HG02852 (cell line): ENCODE measurements at regions not wholly inside any gene's neighbourhood (a gene's known extent, or its start where the extent isn't known, plus 50 kb on each side); places are given as distances from the start of the nearest gene placed in this dataset.

Source experiments
- ATAC-seq: cut with Tn5 transposase; IDR thresholded peaks from one replicate; pipeline ENCODE4 v1.9.1; 2021; ENCODE audit warnings: mild to moderate bottlenecking, moderate library complexity; ENCODE audit not compliant: unreplicated experiment

DNA sequence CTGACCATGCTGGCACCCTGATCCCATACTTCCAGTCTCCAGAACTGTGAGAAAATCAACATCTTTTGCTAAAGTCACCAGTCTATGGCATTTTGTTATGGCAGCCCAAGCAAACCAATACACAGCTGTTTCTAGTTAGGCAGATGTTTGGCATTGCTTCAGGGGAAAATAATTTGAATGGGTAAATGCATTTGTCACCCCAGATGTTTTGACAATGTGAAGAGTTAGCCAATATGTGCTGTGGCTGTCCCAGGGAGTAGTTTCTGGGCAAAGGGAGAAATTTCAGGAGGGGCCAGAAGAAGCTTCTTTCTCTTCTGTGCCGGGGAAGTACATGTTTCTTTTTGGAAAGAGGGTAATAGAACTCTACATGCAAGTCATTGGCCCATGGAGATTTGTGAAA is 619.0 kb downstream of the SLC4A3 start:
- no peak for ATAC-seq

GRCh38 chr2:220247588-220248350 is 620.3 kb downstream of the SLC4A3 start:
- no peak for ATAC-seq

- ATAC-seq = no peak
Observed at GRCh38 chr2:220259662-220260061, 632.2 kb downstream of the SLC4A3 start.

DNA sequence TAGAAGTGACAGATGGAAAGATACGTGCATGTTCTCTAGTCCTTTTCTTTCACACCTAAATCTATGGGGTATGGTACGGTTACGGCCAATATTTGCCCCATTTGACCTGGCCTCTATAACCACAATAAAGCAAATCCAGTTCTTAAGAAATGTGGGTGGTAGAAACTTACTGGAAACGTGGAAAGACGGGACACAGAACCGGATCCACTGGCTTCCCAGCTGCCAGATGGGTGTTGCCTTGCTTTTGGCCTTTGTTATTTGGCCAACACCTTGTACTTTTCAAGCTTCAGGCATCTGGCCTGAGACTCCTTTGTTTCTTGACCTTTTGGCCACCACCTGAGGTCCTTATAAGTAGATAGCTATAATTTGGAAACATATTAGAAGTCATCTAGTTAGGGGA is 635.9 kb downstream of the SLC4A3 start:
- no peak for ATAC-seq

GRCh38 chr2:220269367-220269766 is 641.9 kb downstream of the SLC4A3 start:
- no peak for ATAC-seq

DNA sequence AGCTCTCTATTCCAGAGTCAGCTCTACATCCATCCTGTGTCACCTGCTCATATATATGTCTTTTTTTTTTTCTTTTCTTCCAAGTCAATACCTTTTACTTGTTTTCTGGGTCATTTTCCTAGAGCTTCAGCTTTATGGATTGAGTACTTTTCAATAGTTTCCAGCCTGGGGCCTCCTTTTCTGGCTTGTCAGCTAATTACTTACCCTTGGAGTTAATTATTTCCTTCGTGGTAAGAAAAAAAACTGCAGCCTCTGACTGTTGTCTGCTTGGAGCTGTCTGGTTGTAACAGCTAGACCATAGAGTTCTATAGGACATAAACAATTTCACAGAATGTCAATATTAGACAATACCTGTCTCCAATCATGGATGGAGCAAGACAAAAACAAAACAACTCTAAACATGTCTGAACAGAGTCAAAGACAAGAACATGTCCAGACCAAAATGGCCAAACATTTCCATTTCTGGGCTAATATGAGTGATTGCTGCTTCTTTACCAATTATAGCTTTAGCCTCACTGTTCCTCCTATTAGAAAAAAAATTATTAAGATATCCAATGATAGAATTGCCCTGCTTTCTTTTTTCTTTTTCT is 643.1 kb downstream of the SLC4A3 start:
- no peak for ATAC-seq

DNA sequence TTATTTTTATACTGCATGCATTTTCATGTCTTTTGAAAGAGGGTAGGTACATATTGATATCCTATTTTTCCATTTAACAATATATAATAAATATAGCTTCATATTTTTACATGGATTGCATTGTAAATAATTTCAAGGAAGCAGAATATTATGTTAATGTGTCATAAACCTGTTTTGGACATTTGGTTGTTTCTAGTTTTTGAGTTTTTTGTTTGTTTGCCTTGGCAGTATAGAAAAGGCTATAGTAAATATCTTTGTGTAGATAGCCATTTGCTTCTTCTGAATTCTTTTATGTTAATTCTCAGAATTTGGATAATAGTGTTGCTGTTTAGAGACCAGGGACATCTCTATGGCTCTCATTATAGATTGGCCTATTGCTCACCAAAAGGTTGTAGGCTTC is 645.2 kb downstream of the SLC4A3 start:
- no peak for ATAC-seq

DNA sequence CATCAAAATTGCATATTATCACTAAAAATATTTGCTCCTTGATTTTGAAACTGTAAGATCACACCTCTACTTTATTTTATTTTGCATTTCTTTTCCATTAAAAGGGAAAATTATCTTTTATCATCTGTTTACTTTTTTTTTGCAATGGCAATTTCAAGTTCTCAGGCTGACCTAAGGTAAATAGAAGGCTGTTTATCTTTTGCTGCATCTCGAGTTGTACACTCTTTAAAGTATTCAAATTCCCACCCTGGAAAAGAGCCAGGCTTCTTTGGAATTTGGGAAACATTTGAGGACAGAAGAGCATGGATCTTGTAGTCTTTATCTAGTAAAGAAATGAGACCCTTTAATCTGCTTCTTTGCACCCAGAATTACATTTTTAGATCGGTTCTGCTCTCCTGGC is 645.7 kb downstream of the SLC4A3 start:
- no peak for ATAC-seq

GRCh38 chr2:220275454-220275853 is 648.0 kb downstream of the SLC4A3 start:
- no peak for ATAC-seq

GRCh38 chr2:220276741-220277444 is 649.5 kb downstream of the SLC4A3 start:
- ATAC-seq = no peak

- ATAC-seq = no peak
Observed at GRCh38 chr2:220277445-220277975, 650.1 kb downstream of the SLC4A3 start.

- no peak for ATAC-seq
Observed at GRCh38 chr2:220278022-220278421, 650.6 kb downstream of the SLC4A3 start.

DNA sequence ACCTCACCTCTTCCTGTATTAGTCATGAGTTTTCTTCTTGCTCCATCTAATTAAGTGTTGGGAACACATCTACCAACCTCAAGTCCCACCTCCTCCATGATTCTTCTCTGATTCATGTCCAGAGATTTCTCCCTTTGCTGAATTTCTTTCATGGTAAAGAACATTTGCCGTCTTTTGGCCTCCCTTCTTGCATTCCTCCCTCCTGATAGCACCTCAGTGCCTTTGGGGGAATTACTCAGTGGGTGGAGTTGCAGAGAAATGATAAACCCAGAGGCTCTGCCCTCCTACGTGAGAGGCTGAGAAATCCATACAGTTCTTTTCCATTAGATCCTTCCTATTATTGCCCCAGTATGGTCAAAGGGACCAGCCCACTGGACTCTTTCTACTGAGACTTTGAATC is 651.9 kb downstream of the SLC4A3 start:
- ATAC-seq = no peak

DNA sequence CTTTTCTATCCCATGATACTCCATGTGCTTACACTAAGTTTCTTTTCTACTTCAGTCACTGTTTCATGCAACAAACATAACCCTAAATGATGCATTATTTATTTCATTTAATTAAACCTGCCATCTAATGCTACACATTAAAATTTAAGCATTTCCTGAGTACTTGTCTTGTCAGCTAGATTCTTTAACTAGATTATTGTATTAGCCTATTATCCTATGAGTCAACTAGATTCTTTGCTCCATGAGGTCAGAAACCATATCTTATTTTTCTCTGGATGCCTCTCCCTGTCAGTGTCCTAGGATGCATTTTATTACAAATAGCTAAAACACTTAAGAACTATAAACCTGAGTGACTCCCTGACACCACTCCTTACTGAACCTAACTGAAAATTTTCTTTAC is 652.4 kb downstream of the SLC4A3 start:
- no peak for ATAC-seq

DNA sequence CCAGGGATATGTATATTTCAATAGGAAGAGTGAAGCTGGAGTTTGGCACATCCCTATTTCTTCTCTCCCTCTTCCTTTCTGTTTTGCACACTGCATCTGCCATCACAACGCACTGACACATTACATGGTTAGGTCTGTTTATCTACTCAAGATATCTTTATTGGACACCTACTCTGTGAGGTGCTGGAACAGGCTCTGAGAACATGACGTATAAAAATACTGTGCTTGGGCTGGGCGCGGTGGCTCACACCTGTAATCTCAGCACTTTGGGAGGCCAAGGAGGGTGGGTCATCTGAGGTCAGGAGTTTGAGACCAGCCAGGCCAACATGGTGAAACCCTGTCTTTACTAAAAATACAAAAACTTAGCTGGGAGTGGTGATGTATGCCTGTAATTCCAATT is 653.3 kb downstream of the SLC4A3 start:
- ATAC-seq = no peak

DNA sequence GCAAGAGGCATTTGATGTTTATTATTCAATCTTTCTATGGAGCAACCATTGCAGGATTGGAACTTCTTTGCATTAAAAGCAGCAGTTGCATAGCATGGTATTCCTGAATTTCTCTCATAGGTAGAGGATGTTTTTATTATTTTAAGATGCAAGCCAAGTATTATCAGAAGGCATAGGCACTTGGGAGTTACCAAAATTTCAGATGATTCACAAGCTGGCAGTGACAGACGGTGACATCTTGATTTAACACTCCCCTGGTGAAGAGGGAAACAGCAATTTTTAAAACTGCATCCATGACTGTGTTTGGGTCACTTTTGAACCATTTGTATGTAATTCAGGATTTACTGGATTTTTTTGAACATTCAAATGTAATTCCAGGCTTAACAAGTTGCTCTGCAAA is 654.3 kb downstream of the SLC4A3 start:
- no peak for ATAC-seq

GRCh38 chr2:220282236-220282635 is 654.8 kb downstream of the SLC4A3 start:
- no peak for ATAC-seq

- ATAC-seq = no peak
Observed at GRCh38 chr2:220293966-220294365, 666.5 kb downstream of the SLC4A3 start.

- ATAC-seq = no peak
Observed at GRCh38 chr2:220296174-220296573, 668.7 kb downstream of the SLC4A3 start.

- no peak for ATAC-seq
Observed at GRCh38 chr2:220297093-220297492, 669.7 kb downstream of the SLC4A3 start.

DNA sequence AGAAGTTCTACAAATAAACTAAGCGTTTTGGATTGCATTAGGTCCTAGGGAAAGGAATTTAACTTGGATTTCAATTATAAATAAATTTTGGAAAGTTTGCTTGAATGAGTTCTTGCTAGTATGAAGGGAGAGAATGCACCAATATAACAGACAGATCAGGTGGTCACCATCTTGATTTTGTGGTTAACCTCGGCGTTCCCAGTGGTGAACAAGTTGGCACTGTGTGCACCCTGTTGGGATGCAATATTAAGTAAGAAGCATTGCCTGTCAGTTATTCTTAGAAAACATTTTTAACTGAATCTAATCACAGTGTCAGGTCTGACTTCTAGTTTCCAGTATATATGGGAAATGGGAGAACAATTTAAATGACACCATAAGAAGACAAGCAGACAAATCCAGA is 673.4 kb downstream of the SLC4A3 start:
- ATAC-seq = no peak

DNA sequence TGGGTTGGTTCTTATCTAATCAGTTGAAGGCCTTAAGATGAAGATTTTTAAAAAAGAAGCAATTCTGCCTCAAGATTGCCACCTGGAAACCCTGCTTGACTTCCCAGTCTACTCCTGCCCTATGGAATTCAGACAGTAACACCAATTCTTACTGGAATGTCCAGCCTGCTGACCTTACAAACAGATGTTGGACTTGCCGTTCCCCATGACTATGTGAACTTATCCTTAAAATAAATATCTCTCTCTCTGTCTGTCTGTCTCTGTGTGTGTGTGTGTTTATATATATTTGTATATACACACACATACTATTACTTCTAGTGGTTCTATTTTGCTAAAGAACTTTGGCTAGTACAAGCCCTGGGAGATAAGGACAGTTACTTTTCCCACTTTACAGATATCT is 675.3 kb downstream of the SLC4A3 start:
- ATAC-seq = no peak
